HG03457 (cell line): ENCODE measurements at regions not wholly inside any gene's neighbourhood (a gene's known extent, or its start where the extent isn't known, plus 50 kb on each side); places are given as distances from the start of the nearest gene placed in this dataset.
"Not testable (repeated sequence)": the region's sequence is repeated elsewhere in the genome, so short reads cannot be mapped to it uniquely, and the experiment has no call there.

Experiments
- ATAC-seq: cut with Tn5 transposase; IDR thresholded peaks from one replicate; pipeline ENCODE4 v1.9.1; 2021; ENCODE audit warnings: moderate number of reproducible peaks; ENCODE audit not compliant: unreplicated experiment

- ATAC-seq = no peak
Observed at GRCh38 chr5:87183896-87184295, 83.8 kb upstream of the RASA1 start.

- no peak for ATAC-seq
Observed at GRCh38 chr5:87184605-87185004, 83.1 kb upstream of the RASA1 start.

DNA sequence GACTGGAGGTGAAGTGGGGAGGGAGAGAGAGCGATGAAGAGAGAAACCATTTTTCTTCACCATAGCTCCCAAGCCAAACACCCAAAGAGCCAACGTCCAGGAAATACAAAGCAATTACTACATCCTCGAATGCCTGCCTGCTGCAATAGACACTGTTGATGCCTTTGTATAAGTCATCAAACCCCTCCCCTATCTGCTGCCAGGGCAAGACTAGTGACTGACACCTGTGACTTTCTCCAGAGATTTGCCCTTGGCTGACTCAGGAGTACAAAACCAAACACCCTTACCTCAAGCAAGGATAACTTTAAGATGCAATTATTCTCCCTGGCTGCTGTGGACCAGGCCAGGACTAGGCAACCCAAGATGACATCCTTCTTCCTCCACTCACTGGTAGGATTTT is 81.8 kb upstream of the RASA1 start:
- ATAC-seq = no peak

DNA sequence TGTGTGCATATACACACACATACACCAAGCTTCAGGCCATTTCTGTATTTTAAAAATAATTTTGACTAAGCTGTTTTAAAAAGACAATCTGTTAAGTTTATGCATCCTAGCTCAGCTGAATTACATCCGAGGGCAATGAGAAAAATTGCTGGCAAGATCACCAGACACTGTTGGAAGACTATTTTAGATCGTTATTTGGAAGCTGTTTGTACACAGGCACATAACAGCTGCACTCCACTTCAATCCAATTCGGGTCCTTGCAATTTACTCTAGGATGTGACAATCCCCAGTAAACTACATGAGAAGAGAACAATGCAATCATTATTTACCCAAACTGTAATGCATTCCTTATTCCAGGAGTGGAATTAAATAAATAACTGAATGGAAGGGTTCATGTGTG is 79.3 kb upstream of the RASA1 start:
- no peak for ATAC-seq

GRCh38 chr5:87190041-87190440 is 77.6 kb upstream of the RASA1 start:
- ATAC-seq = no peak

- no peak for ATAC-seq
Observed at GRCh38 chr5:87190687-87191086, 77.0 kb upstream of the RASA1 start.

DNA sequence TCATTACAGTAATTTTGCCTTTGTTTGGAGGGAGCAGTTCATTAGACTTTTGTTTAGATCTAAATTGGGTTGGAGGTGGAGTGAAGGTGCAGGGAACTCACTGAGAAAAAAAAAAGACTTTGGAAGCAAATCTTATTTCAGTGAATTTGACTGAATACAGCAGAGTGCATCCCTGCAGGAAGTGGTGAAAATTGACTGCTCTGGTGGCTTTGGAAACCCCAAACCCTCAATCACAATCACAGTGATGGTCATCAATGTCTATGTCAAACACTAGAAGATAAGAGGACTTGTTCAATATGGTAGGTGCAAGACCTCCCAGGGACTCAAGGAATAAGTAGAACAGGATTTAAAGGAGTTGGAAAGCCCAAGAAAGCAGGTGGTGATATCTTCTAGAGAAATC is 76.0 kb upstream of the RASA1 start:
- ATAC-seq = no peak

DNA sequence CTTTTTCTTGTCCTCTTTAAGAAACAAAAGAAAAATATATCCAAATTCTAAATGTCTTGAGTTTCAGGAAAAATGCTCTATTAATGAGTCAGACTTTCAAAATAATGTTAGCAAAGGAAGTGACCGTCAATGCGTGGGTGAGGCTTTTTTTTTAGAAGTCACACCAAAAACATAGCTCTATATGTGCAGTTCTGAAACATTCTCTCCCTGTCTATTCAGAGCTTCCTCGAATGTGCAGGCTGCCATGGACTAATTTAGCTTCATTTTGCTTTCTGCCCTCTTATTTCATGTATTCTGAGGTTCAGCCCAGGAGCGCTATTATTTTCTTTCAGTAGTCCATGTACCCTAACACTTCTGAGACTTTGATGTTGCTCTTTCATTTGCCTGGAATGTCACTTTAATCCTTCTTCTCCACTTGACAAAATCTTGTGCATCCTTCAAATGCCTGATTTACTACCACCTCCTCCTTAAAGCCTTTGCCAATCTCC is 72.5 kb upstream of the RASA1 start:
- no peak for ATAC-seq

DNA sequence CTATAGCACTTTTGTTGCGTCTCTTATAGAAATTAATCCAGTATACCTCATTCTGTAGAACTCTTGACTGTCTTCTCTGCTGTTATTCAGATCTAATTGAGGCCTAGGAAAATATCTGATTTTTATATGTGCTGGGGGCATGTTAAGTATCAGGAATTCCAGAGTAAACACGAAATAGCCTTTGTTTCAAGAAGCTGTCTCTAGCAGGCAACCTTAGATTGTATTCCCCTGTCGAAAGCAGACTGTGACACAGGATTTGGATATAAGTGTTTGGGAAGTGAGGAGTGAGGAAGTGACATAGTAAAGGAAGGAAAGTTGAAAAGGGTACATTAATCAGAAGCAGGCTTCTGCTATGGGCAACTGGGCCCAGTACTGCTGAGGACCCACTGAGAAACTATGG is 72.1 kb upstream of the RASA1 start:
- ATAC-seq = no peak

GRCh38 chr5:87198010-87198409 is 69.7 kb upstream of the RASA1 start:
- ATAC-seq = no peak

DNA sequence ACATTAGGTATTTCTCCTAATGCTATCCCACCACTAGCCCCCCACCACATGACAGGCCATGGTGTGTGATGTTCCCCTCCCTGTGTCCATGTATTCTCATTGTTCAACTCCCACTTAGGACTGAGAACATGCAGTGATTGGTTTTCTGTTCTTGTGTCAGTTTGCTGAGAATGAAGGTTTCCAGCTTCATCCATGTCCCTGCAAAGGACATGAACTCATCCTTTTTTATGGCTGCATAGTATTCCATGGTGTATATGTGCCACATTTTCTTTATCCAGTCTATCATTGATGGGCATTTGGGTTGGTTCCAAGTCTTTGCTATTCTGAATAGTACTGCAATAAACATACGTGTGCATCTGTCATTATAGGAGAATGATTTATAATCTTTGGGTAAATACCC is 68.4 kb upstream of the RASA1 start:
- not testable (repeated sequence) for ATAC-seq

DNA sequence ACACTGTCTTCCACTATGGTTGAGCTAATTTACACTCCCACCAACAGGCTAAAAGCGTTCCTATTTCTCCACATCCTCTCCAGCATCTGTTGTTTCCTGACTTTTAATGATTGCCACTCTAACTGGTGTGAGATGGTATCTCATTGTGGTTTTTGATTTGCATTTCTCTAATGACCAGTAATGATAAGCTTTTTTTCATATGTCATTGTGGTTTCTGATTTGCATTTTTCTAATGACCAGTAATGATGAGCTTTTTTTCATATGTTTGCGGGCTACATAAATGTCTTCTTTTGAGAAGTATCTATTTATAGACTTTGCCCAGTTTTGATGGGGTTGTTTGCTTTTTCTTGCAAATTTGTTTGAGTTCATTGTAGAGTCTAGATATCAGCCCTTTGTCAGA is 68.0 kb upstream of the RASA1 start:
- not testable (repeated sequence) for ATAC-seq

- ATAC-seq = no peak
Observed at GRCh38 chr5:87210076-87210475, 57.6 kb upstream of the RASA1 start.

DNA sequence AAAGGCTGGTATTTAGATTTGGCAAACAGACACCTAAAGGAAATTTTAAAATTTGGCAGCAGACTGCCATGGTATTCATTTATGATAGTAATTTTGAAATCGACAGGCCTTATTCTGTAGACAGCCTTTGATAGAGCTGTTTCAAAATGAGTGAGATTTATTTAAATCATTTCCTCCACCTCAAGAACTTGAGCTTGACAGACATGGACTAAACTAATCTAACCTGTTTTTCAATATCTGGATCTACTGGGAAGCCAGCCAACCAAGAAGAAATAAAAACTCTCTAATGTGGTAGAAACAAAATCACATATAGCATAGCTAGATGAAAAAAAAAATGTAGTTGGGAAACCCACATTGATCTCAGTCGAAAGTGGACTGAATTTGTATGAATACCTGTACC is 56.9 kb upstream of the RASA1 start:
- no peak for ATAC-seq

- ATAC-seq = no peak
Observed at GRCh38 chr5:87211676-87212075, 56.0 kb upstream of the RASA1 start.

DNA sequence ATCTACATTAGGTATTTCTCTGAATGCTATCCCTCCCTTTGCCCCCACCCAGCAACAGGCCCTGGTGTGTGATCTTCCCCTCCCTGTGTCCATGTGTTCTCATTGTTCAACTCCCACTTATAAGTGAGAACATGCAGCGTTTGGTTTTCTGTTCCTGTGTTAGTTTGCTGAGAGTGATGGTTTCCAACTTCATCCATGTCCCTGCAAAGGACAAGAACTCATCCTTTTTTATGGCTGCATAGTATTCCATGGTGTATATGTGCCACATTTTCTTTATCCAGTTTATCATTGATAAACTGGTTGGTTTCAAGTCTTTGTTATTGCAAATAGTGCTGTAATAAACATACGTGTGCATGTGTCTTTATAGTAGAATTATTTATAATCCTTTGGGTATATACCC is 55.5 kb upstream of the RASA1 start:
- not testable (repeated sequence) for ATAC-seq

DNA sequence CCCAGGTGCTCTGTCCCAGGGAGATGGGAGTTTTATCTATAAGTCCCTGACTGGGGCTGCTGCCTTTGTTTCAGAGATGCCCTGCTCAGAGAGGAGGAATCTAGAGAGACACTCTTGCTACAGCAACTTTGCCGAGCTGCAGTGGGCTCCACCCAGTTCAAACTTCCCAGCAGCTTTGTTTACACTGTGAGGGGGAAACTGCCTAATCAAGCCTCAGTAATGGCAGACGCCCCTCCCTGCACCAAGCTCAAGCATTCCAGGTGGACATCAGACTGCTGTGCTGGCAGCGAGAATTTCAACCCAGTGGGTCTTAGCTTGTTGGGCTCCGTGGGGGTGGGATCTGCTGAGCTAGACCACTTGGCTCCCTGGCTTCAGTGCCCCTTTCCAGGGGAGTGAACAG is 50.2 kb upstream of the RASA1 start:
- ATAC-seq = not testable (repeated sequence)
